GM21528 (cell line): ENCODE measurements at regions not wholly inside any gene's neighbourhood (a gene's known extent, or its start where the extent isn't known, plus 50 kb on each side); places are given as distances from the start of the nearest gene placed in this dataset.
"Not testable (repeated sequence)": the region's sequence is repeated elsewhere in the genome, so short reads cannot be mapped to it uniquely, and the experiment has no call there.

Experiments
- ATAC-seq: cut with Tn5 transposase; IDR thresholded peaks from one replicate; pipeline ENCODE4 v1.9.1; 2021; ENCODE audit warnings: mild to moderate bottlenecking, moderate library complexity; ENCODE audit not compliant: unreplicated experiment, low FRiP score

DNA sequence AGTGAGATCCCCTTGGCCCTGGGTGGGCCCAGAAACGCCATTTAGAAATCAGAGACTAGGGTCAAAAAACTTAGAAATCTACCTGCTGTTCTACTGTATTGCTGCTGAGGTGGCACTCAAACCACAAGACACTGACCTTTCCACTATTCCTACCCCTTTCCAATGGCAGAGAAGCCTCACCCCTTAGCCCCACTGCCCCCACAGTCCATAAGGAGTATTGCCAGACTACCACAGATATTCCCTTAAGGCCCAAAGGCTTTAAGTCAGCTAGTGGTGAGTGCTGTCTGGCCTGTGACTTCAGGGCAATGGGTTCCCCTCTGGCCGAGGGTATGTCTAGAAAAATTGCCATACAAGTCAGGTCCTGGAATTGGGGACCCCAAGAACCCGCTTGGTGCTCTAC lies 656.1 kb downstream of the COL12A1 start:
- ATAC-seq, result no peak

- ATAC-seq, result no peak
Measured at GRCh38 chr6:74534465-74535211, 671.2 kb downstream of the COL12A1 start.

- no peak for ATAC-seq
Measured at GRCh38 chr6:74519163-74519562, 686.7 kb downstream of the COL12A1 start.

GRCh38 chr6:74518035-74518434 lies 687.8 kb downstream of the COL12A1 start:
- ATAC-seq, result no peak

DNA sequence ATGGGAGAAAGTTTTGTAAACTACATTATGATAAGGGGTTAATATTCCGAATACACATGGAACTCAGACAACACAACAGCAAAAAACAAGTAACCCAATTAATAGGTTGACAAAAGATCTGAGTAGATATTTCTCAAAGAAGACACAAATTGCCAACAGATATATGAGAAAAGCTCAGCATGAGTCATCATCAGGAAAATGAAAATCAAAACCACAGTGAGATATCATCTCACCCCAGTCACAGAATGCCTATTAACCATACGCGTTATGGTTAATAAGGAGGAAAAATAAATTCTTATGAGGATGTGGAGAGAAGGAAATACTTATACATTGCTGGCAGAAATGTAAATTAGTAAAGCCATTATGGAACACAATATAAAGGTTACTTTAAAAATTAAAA lies 695.0 kb downstream of the COL12A1 start:
- no peak for ATAC-seq

GRCh38 chr6:74507649-74508048 lies 698.2 kb downstream of the COL12A1 start:
- no peak for ATAC-seq

DNA sequence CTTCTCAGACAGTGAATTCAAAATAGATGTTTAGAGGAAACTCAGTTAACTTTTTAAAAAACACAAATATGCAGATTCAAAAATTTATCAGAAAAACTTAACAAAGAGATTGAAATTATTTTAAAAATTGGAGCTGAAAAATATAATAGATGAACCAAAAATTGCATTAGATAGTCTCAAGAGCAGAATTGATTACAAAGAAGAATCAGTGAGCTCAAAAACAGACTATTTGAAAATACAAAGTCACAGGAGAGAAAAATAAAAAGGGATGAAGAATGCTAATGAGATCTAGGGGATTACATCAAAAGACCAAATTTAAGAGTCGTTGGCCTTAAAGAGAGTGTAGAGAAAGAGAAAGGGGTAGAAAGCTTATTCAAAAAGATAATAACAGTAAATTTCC lies 700.5 kb downstream of the COL12A1 start:
- ATAC-seq, result no peak

DNA sequence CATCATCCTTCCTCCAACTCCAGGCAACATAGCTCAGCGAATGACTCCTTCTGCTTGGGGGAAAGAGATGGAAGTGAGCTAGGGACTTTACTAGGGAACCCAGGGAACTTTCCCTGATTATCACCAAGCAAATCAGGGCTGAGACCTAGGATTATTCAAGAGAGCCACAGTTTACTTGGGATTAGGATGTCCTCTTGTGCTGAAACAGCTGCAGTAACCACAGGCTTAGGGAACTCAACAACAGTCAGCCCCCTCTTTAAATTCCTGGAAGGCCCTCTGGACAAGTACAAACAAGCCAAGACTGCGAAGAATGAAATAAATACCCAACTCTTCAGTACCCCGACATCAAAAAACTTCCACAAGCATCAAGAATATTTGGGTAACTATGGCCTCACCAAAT lies 700.9 kb downstream of the COL12A1 start:
- ATAC-seq, result no peak

- ATAC-seq, result no peak
Measured at GRCh38 chr6:74492587-74492986, 713.3 kb downstream of the COL12A1 start.

DNA sequence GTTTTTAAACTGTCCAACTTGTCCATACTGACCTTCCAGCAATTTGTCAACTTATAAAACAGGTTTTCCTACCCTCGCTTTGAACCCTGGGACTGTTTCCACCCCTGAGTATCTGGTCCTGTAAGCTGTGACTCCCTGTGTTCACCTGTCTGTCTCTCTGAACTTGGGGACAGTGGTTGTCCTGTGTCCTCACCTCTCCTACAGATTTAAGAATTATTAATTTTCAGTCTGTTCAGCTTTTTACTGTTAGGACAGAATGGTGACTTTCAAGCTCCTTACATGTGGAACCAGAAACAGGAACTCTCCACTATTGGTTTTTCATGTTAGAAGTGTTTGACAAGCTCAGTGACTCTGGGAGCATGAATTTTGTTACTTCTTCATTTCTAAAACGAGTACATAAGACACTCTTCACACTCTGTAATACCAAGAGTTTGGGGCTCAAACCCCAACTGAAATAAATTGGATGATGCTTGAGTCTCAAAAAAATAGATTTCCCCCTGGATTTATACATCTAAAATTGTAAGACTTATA lies 713.9 kb downstream of the COL12A1 start:
- no peak for ATAC-seq

DNA sequence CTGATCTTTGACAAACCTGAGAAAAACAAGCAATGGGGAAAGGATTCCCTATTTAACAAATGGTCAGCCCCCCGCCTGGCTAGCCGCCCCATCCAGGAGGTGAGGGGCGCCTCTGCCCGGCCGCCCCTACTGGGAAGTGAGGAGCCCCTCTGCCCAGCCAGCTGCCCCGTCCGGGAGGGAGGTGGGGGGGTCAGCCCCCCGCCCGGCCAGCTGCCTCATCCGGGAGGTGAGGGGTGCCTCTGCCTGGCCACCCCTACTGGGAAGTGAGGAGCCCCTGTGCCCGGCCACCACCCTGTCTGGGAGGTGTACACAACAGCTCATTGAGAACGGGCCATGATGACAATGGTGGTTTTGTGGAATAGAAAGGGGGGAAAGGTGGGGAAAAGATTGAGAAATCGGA lies 717.1 kb downstream of the COL12A1 start:
- not testable (repeated sequence) for ATAC-seq

DNA sequence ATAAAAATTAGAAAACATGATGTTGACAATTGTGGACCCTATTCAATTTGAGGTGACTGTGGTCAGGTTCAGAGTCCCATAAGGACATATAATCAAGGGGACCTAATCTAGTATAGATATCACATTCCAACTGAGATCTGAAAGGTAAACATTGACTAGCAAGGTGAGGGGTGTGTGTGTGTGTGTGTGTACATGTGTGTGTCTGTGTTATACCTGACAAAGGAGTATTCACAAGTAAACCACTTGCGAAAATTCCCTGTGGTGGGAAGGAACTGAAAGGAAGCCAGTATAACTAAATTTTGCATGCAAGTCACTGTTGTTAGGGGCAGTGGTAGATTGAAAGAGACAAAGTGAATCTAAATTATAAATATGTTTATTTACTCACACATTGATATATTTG lies 723.7 kb downstream of the COL12A1 start:
- ATAC-seq, result no peak

DNA sequence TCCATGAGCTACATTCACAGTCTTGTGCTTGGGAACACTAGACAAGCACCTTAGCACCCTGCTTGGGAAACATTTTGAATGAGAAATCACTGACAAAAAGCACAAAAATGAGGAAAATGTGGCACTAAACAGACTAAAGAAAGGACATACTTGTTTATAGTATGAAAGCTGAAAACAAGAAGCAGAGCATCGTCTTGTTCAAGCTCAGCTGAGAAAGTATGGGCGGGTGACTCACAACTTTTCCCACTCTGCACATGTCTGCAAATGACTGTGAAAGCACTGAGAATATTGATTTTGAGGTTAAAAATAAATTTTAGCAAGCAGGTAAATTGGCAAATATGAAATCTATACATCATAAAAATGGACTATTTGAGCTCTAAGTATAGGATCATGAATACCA lies 725.3 kb downstream of the COL12A1 start:
- ATAC-seq, result no peak

- no peak for ATAC-seq
Measured at GRCh38 chr6:74479960-74480359, 725.9 kb downstream of the COL12A1 start.

- ATAC-seq, result no peak
Measured at GRCh38 chr6:74479420-74479819, 726.4 kb downstream of the COL12A1 start.

DNA sequence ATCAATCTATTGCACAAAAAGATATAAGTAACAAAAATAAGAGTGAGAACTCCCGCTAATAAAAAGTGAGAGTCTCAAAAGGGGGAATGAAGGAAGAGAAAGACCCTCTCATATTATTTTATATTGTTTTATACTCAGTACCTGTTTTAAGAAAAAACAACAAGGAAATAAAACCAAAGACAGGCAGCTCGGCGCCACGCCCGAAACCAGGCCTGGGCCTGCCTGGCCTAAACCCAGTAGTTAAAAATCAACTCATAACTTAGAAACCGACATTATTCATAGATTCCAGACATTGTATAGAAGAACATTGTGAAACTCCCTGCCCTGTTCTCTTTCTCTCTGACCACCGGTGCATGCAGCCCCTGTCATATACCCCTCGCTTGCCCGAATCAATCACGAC lies 731.8 kb downstream of the COL12A1 start:
- ATAC-seq, result not testable (repeated sequence)

- ATAC-seq, result not testable (repeated sequence)
Measured at GRCh38 chr6:74468552-74468951, 737.3 kb downstream of the COL12A1 start.

- no peak for ATAC-seq
Measured at GRCh38 chr6:74467533-74468215, 738.2 kb downstream of the COL12A1 start.

DNA sequence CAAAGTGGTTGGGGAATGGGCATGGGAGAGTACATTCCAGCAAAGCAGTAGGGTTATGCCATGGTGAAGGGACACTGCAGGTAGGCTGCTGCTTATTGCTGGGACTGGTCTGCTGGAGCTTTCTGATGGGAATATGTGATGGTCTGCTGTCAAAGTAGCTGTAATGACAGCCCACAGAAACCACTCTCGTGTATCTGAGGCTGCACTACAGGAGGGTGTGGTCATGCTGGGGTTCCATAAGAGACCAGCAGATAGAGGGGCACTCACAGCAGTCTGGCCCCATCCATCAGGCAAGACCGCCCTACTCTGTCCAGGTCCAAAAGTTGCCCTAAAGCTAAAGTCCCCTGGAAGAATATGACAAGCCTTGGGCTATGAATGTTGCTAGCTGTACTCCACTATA lies 739.3 kb downstream of the COL12A1 start:
- ATAC-seq, result no peak

DNA sequence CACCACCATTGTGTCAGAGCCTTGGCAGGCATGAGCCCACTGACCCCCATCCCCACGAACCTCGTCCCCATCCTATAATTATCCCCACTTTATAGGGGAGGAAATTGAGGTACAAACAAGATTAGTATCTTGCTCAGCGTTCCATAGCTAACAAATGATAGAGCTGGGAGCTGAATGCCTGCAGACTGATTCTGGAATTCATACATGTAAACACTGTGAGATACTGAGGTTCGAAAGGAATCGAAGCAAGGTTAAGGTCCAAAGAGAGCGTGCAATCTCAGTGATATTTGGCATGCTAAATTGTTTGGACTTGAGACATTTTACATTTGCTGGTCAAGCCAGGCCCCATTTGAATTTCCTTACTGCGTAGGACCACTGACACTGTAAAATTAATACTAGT lies 746.6 kb downstream of the COL12A1 start:
- ATAC-seq, result no peak

- no peak for ATAC-seq
Measured at GRCh38 chr6:74458536-74458935, 747.3 kb downstream of the COL12A1 start.

DNA sequence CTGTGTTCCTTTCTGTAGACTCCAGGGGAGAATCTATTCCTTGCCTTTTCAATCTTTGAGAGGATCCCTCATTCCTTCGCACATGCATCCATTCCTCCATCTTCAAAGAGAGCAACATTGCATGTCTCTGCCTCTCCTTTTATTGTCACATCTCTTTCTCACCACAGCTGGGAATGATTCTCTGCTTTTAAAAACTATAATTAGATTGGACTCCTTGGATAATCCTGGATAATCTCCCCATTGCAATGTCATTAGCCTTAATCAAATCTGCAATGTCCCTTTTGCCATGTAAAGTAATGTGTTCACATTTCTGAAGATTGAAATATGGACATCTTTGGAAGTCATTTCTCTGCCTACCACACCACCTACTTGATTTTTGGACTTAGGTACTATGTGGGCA lies 750.1 kb downstream of the COL12A1 start:
- no peak for ATAC-seq
